Stomach (tissue), 8 donors: ENCODE measurements at regions not wholly inside any gene's neighbourhood (a gene's known extent, or its start where the extent isn't known, plus 50 kb on each side); places are given as distances from the start of the nearest gene placed in this dataset.

Experiments
- DNase-seq, 2 donors: peaks; one replicate each; pipeline versions ENCODE4 v3.0.0 to v3.0.0-alpha.2; 2013 to 2019
- H3K27ac ChIP-seq, 5 donors: fragments of 200-600 bp in 4 of 5; sonication (generic) in 4 of 5; one replicate each; pipeline ENCODE4 v1.5.1; 2013 to 2019; ENCODE audit warnings: mild to moderate bottlenecking in 1 of 5, moderate library complexity in 1 of 5
- H3K27me3 ChIP-seq, 3 donors: fragments of 200-600 bp; sonication (generic); one replicate each; pipeline ENCODE4 v1.5.1; 2017 to 2019; ENCODE audit warnings: mixed run types in 1 of 3
- H3K36me3 ChIP-seq, 4 donors: fragments of 200-600 bp; sonication (generic); 1 replicate in 3 of 4; 2 replicates in 1 of 4; pipeline ENCODE4 v1.5.1; 2016 to 2019
- H3K4me1 ChIP-seq, 4 donors: fragments of 200-600 bp; sonication (generic); one replicate each; pipeline ENCODE4 v1.5.1; 2016 to 2019
- H3K4me3 ChIP-seq, 4 donors: fragments of 200-600 bp; sonication (generic) in 3 of 4; one replicate each; pipeline ENCODE4 v1.5.1; 2016 to 2019; ENCODE audit warnings: mild to moderate bottlenecking in 1 of 4
- H3K9me3 ChIP-seq, 4 donors: fragments of 200-600 bp; sonication (generic); one replicate each; pipeline ENCODE4 v1.5.1; 2016 to 2019
- CTCF ChIP-seq, 7 experiments: fragments of 450-650 bp in 4 of 7; fragments of 200-600 bp in 3 of 7; sonication (generic) in 3 of 7; IDR thresholded peaks; one replicate each; pipeline ENCODE4 v1.5.1; 2016 to 2019; ENCODE audit warnings: antibody characterized with exemption in 7 of 7, control low read depth in 2 of 7, mild to moderate bottlenecking in 1 of 7
- EP300 ChIP-seq: sonication (generic); formaldehyde crosslinking; IDR thresholded peaks from one replicate; pipeline ENCODE4 v1.6.1; 2017; ENCODE audit warnings: antibody characterized with exemption
- POLR2A ChIP-seq, 4 donors: fragments of 450-650 bp; IDR thresholded peaks; one replicate each; pipeline ENCODE4 v1.6.1; 2016; ENCODE audit warnings: antibody characterized with exemption in 4 of 4, control low read depth in 2 of 4, mild to moderate bottlenecking in 1 of 4, moderate library complexity in 1 of 4
- POLR2AphosphoS5 ChIP-seq, 3 donors: sonication (generic); formaldehyde crosslinking; IDR thresholded peaks; one replicate each; pipeline ENCODE4 v1.6.1; 2016; ENCODE audit warnings: antibody characterized with exemption in 3 of 3
- WGBS, 5 donors: extraction: QIAGEN DNeasy Blood & Tissue Kit in 3 of 5; methylation state at CpG; one replicate each; pipeline versions ENCODE4 v1.1.5 to v1.1.7; 2013 to 2018; 5-methylcytosine and 5-hydroxymethylcytosine counted together
- intact Hi-C: fragments of 100-400 bp; cut with DNase I; formaldehyde crosslinking; loops from one replicate; pipeline ENCODE4 v1.15.1; 2023; ENCODE audit warnings: low total_unique reads
- donor health status: healthy with polysubstance abuse.
- donor health status: Bipolar disorder and iron deficiency.
- donor health status: healthy.

- WGBS, 5 donors = 79 to 92% (median 86%) methylated on average over 2 of the region's 2 CpGs
- peaks cover 0 to 9% (median 0%) of the 10 kb centered on the region in 4 donors for H3K9me3 ChIP-seq
- no peaks in the 10 kb centered on the region for H3K36me3 ChIP-seq
- TF ChIP-seq EP300 = no peak
- no peak for TF ChIP-seq POLR2AphosphoS5 (IDR thresholded peaks at IDR 0.05)
- TF ChIP-seq POLR2A (IDR thresholded peaks at IDR 0.05) = no peak
- no peak for TF ChIP-seq CTCF (IDR thresholded peaks at IDR 0.05)
- intact Hi-C loops = no loop called here
- no peak for DNase-seq
- no peaks in the 10 kb centered on the region for H3K4me1 ChIP-seq
- H3K27ac ChIP-seq = no peak overlapping the region
- H3K27me3 ChIP-seq = no peaks in the 10 kb centered on the region
- H3K4me3 ChIP-seq = no peak overlapping the region
Observed at GRCh38 chr7:109503421-109503820, 933.7 kb downstream of the DNAJB9 start.

GRCh38 chr7:109522585-109522984 is 952.9 kb downstream of the DNAJB9 start:
- no peaks in the 10 kb centered on the region for H3K36me3 ChIP-seq
- no peaks in the 10 kb centered on the region for H3K9me3 ChIP-seq
- H3K4me3 ChIP-seq = no peak overlapping the region
- DNase-seq = no peak
- no peak overlapping the region for H3K27ac ChIP-seq
- 31 to 41% (median 36%) methylated on average over 4 of the region's 4 CpGs for WGBS, 5 donors
- H3K27me3 ChIP-seq = no peaks in the 10 kb centered on the region
- no peak for TF ChIP-seq CTCF (IDR thresholded peaks at IDR 0.05)
- no peak for TF ChIP-seq POLR2AphosphoS5 (IDR thresholded peaks at IDR 0.05)
- TF ChIP-seq POLR2A (IDR thresholded peaks at IDR 0.05) = no peak
- TF ChIP-seq EP300 = no peak
- no peaks in the 10 kb centered on the region for H3K4me1 ChIP-seq
- intact Hi-C loops = no loop called here

- no peak overlapping the region for H3K27ac ChIP-seq
- H3K4me1 ChIP-seq = no peaks in the 10 kb centered on the region
- no peaks in the 10 kb centered on the region for H3K9me3 ChIP-seq
- no peak for TF ChIP-seq POLR2A (IDR thresholded peaks at IDR 0.05)
- no peak for TF ChIP-seq EP300
- TF ChIP-seq CTCF (IDR thresholded peaks at IDR 0.05) = no peak
- TF ChIP-seq POLR2AphosphoS5 (IDR thresholded peaks at IDR 0.05) = no peak
- no peaks in the 10 kb centered on the region for H3K36me3 ChIP-seq
- intact Hi-C loops = no loop called here
- no peak for DNase-seq
- no peak overlapping the region for H3K4me3 ChIP-seq
- no peaks in the 10 kb centered on the region for H3K27me3 ChIP-seq
Observed at GRCh38 chr7:109527833-109528232, 958.2 kb downstream of the DNAJB9 start.

- WGBS, 5 donors = 85 to 98% (median 96%) methylated on average over 4 of the region's 4 CpGs
- intact Hi-C loops = no loop called here
- Histone ChIP-seq H3K36me3 (no peaks in the 10 kb centered on the region), H3K9me3 (no peaks in the 10 kb centered on the region), H3K27ac (no peak overlapping the region), H3K27me3 (no peaks in the 10 kb centered on the region), H3K4me1 (no peaks in the 10 kb centered on the region), H3K4me3 (no peak overlapping the region)
- DNase-seq = no peak
- TF ChIP-seq POLR2AphosphoS5 (IDR thresholded peaks at IDR 0.05) (no peak), EP300 (no peak), POLR2A (IDR thresholded peaks at IDR 0.05) (no peak), CTCF (IDR thresholded peaks at IDR 0.05) (no peak)
Observed at GRCh38 chr7:109529712-109530111, 960.0 kb downstream of the DNAJB9 start.
